HFF-Myc (cell line): ENCODE measurements at regions not wholly inside any gene's neighbourhood (a gene's known extent, or its start where the extent isn't known, plus 50 kb on each side); places are given as distances from the start of the nearest gene placed in this dataset.

Experiments used
- DNase-seq: peaks from one replicate; pipeline ENCODE4 v3.0.0-alpha.2; 2011; ENCODE audit warnings: low read depth; ENCODE audit errors: extremely low read depth
- H3K4me3 ChIP-seq: replicated peaks from 2 replicates; pipeline ENCODE4 v1.5.1; 2011; ENCODE audit warnings: low read depth, mild to moderate bottlenecking, control low read depth, low read length
- CTCF ChIP-seq: IDR thresholded peaks from 2 replicates; pipeline ENCODE4 v1.5.1; 2012; ENCODE audit warnings: mild to moderate bottlenecking, low read depth, low read length, control low read depth; ENCODE audit errors: missing control alignments

GRCh38 chr9:90268613-90269012 lies 374.0 kb downstream of the DIRAS2 start:
- DNase-seq = no peak
- TF ChIP-seq CTCF = no peak
- H3K4me3 ChIP-seq = no peak overlapping the region

GRCh38 chr9:90271707-90272106 lies 370.9 kb downstream of the DIRAS2 start:
- H3K4me3 ChIP-seq = no peak overlapping the region
- DNase-seq = no peak
- no peak for TF ChIP-seq CTCF

GRCh38 chr9:90274725-90275124 lies 367.9 kb downstream of the DIRAS2 start:
- no peak for TF ChIP-seq CTCF
- H3K4me3 ChIP-seq = no peak overlapping the region
- no peak for DNase-seq

GRCh38 chr9:90285946-90286345 lies 356.7 kb downstream of the DIRAS2 start:
- TF ChIP-seq CTCF = no peak
- DNase-seq = no peak
- no peak overlapping the region for H3K4me3 ChIP-seq

GRCh38 chr9:90287567-90288274 lies 354.9 kb downstream of the DIRAS2 start:
- DNase-seq = no peak
- no peak for TF ChIP-seq CTCF
- H3K4me3 ChIP-seq = no peak overlapping the region

- no peak overlapping the region for H3K4me3 ChIP-seq
- TF ChIP-seq CTCF = no peak
- no peak for DNase-seq
Measured at GRCh38 chr9:90288275-90288639, 354.4 kb downstream of the DIRAS2 start.
